ENCODE measurements at regions not wholly inside any gene's neighbourhood (a gene's known extent, or its start where the extent isn't known, plus 50 kb on each side); places are given as distances from the start of the nearest gene placed in this dataset.
A peak's percentile ranks its signal among the peaks of the same experiment; 100 is the strongest.

DNA sequence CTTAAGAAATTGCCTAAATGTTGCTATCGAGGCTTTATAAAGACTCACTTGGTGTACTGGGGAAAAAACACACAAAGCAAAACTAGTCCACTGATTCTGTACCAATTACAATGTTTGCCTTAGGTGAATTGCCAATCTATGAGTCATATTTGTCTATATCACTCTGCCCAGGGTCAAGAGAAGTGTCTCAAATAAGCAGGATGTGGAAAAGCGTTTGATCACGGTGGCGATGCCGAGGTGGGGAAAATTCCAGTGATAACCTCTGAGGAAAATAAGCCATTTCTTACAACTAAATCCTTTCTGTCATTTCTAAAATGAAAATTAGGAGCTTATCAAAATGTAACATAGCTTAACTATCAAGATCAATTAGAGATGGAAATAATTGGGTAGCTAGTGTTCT, 148.6 kb upstream of the DIO3 start (continued):
- TF ChIP-seq SAP130 (CRISPR knock-in tag; IDR thresholded peaks at IDR 0.05; ENCODE audit: low read depth): peak; percentile 72
- TF ChIP-seq CEBPG (CRISPR knock-in tag; IDR thresholded peaks at IDR 0.05): peak; percentile 58
- peak; percentile 75 for TF ChIP-seq GFI1 (CRISPR knock-in tag; IDR thresholded peaks at IDR 0.05; ENCODE audit: borderline replicate concordance)
- peak; percentile 45; the same call in 1 of the 2 replicates for TF ChIP-seq GATA4 (IDR thresholded peaks at IDR 0.05; ENCODE audit: borderline replicate concordance, low read depth)
- TF ChIP-seq, protein P1, sequence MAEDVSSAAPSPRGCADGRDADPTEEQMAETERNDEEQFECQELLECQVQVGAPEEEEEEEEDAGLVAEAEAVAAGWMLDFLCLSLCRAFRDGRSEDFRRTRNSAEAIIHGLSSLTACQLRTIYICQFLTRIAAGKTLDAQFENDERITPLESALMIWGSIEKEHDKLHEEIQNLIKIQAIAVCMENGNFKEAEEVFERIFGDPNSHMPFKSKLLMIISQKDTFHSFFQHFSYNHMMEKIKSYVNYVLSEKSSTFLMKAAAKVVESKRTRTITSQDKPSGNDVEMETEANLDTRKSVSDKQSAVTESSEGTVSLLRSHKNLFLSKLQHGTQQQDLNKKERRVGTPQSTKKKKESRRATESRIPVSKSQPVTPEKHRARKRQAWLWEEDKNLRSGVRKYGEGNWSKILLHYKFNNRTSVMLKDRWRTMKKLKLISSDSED (CRISPR knock-in tag; IDR thresholded peaks at IDR 0.05): no peak
- TF ChIP-seq XRCC5 (optimal IDR thresholded peaks at IDR 0.05; ENCODE audit: low read length): no peak
- peak; percentile 91 for TF ChIP-seq JUND (CRISPR knock-in tag; IDR thresholded peaks at IDR 0.05)
- TF ChIP-seq SP5 (CRISPR knock-in tag; IDR thresholded peaks at IDR 0.05; ENCODE audit: borderline replicate concordance, low read depth): no peak
- TF ChIP-seq, protein P2, sequence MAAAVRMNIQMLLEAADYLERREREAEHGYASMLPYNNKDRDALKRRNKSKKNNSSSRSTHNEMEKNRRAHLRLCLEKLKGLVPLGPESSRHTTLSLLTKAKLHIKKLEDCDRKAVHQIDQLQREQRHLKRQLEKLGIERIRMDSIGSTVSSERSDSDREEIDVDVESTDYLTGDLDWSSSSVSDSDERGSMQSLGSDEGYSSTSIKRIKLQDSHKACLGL (CRISPR knock-in tag; IDR thresholded peaks at IDR 0.05): no peak
- 0 out of 2 replicates have a peak, but pooled peaks have one; percentile 29 for TF ChIP-seq HOXD1 (CRISPR knock-in tag; IDR thresholded peaks at IDR 0.05)
- TF ChIP-seq, protein P3, sequence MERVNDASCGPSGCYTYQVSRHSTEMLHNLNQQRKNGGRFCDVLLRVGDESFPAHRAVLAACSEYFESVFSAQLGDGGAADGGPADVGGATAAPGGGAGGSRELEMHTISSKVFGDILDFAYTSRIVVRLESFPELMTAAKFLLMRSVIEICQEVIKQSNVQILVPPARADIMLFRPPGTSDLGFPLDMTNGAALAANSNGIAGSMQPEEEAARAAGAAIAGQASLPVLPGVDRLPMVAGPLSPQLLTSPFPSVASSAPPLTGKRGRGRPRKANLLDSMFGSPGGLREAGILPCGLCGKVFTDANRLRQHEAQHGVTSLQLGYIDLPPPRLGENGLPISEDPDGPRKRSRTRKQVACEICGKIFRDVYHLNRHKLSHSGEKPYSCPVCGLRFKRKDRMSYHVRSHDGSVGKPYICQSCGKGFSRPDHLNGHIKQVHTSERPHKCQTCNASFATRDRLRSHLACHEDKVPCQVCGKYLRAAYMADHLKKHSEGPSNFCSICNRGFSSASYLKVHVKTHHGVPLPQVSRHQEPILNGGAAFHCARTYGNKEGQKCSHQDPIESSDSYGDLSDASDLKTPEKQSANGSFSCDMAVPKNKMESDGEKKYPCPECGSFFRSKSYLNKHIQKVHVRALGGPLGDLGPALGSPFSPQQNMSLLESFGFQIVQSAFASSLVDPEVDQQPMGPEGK (CRISPR knock-in tag; IDR thresholded peaks at IDR 0.05): peak; percentile 30; the same call in 1 of the 2 replicates
- TF ChIP-seq ETV5 (CRISPR knock-in tag; IDR thresholded peaks at IDR 0.05; ENCODE audit: borderline replicate concordance): peak; percentile 90; the same call in 1 of the 2 replicates
- TF ChIP-seq PHB2 (IDR thresholded peaks at IDR 0.05; ENCODE audit: partially characterized antibody): no peak
- TF ChIP-seq, protein P4, sequence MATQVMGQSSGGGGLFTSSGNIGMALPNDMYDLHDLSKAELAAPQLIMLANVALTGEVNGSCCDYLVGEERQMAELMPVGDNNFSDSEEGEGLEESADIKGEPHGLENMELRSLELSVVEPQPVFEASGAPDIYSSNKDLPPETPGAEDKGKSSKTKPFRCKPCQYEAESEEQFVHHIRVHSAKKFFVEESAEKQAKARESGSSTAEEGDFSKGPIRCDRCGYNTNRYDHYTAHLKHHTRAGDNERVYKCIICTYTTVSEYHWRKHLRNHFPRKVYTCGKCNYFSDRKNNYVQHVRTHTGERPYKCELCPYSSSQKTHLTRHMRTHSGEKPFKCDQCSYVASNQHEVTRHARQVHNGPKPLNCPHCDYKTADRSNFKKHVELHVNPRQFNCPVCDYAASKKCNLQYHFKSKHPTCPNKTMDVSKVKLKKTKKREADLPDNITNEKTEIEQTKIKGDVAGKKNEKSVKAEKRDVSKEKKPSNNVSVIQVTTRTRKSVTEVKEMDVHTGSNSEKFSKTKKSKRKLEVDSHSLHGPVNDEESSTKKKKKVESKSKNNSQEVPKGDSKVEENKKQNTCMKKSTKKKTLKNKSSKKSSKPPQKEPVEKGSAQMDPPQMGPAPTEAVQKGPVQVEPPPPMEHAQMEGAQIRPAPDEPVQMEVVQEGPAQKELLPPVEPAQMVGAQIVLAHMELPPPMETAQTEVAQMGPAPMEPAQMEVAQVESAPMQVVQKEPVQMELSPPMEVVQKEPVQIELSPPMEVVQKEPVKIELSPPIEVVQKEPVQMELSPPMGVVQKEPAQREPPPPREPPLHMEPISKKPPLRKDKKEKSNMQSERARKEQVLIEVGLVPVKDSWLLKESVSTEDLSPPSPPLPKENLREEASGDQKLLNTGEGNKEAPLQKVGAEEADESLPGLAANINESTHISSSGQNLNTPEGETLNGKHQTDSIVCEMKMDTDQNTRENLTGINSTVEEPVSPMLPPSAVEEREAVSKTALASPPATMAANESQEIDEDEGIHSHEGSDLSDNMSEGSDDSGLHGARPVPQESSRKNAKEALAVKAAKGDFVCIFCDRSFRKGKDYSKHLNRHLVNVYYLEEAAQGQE (IDR thresholded peaks at IDR 0.05; ENCODE audit: borderline replicate concordance in 1 of 2, low read depth in 1 of 2, low read length in 2 of 2): peak in 1 of 2 experiments; percentile 72; a peak in 1 of 4 replicates
- no peak for TF ChIP-seq ZNF660 (CRISPR knock-in tag; IDR thresholded peaks at IDR 0.05; ENCODE audit: borderline replicate concordance, low read depth)
- TF ChIP-seq FOSL1 (CRISPR knock-in tag; IDR thresholded peaks at IDR 0.05; ENCODE audit: borderline replicate concordance): peak; percentile 93
- peak; percentile 97 for TF ChIP-seq NR2F2 (IDR thresholded peaks at IDR 0.05; ENCODE audit: borderline replicate concordance, low read depth)
- peak; percentile 81; the same call in 1 of the 2 replicates for TF ChIP-seq NFIC (IDR thresholded peaks at IDR 0.05; ENCODE audit: low read length)
- 0 out of 2 replicates have a peak, but pooled peaks have one; percentile 1 for TF ChIP-seq MAFF (IDR thresholded peaks at IDR 0.05; ENCODE audit: low read depth, low read length)
- TF ChIP-seq, protein P5, sequence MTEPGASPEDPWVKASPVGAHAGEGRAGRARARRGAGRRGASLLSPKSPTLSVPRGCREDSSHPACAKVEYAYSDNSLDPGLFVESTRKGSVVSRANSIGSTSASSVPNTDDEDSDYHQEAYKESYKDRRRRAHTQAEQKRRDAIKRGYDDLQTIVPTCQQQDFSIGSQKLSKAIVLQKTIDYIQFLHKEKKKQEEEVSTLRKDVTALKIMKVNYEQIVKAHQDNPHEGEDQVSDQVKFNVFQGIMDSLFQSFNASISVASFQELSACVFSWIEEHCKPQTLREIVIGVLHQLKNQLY (CRISPR knock-in tag; IDR thresholded peaks at IDR 0.05): 0 out of 2 replicates have a peak, but pooled peaks have one; percentile 55
- TF ChIP-seq, protein P6, sequence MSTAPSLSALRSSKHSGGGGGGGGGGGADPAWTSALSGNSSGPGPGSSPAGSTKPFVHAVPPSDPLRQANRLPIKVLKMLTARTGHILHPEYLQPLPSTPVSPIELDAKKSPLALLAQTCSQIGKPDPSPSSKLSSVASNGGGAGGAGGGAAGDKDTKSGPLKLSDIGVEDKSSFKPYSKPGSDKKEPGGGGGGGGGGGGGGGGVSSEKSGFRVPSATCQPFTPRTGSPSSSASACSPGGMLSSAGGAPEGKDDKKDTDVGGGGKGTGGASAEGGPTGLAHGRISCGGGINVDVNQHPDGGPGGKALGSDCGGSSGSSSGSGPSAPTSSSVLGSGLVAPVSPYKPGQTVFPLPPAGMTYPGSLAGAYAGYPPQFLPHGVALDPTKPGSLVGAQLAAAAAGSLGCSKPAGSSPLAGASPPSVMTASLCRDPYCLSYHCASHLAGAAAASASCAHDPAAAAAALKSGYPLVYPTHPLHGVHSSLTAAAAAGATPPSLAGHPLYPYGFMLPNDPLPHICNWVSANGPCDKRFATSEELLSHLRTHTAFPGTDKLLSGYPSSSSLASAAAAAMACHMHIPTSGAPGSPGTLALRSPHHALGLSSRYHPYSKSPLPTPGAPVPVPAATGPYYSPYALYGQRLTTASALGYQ (CRISPR knock-in tag; IDR thresholded peaks at IDR 0.05): peak; percentile 96
- TF ChIP-seq NFKBIZ (CRISPR knock-in tag; IDR thresholded peaks at IDR 0.05): peak; percentile 78; the same call in 1 of the 2 replicates
